B cell (primary cell): ENCODE measurements at regions not wholly inside any gene's neighbourhood (a gene's known extent, or its start where the extent isn't known, plus 50 kb on each side); places are given as distances from the start of the nearest gene placed in this dataset.

Source experiments
- ATAC-seq: fragments of 200-7000 bp; cut with Tn5 transposase; one replicate; pipeline ENCODE4 v1.10.0; 2021; ENCODE audit warnings: low read depth, mild to moderate bottlenecking, moderate number of reproducible peaks, moderate library complexity
- CTCF ChIA-PET: fragments of 350-600 bp; sonication (Branson Sonifier 250); formaldehyde crosslinking; loops from one replicate; lab custom pipeline; 2021; ENCODE audit warnings: antibody characterized with exemption, inconsistent platforms; lab: Charles Lee
- POLR2A ChIA-PET: fragments of 350-600 bp; sonication (Branson Sonifier 250); formaldehyde crosslinking; loops from one replicate; lab custom pipeline; 2021; ENCODE audit warnings: antibody characterized with exemption; lab: Charles Lee
- DNase-seq: peaks from one replicate; pipeline ENCODE4 v3.0.0; 2013
- H2AFZ ChIP-seq: 2 replicates; pipeline ENCODE4 v1.6.1; 2012; ENCODE audit warnings: mild to moderate bottlenecking, low read depth, low read length; ENCODE audit not compliant: insufficient read depth, poor library complexity, severe bottlenecking
- H3K27ac ChIP-seq, 2 donors: 1 replicate in 1 of 2; 2 replicates in 1 of 2; pipeline ENCODE4 v1.5.1; 2012 to 2013; ENCODE audit warnings: low read length in 2 of 2, mild to moderate bottlenecking in 2 of 2, moderate library complexity in 1 of 2
- H3K27me3 ChIP-seq, 4 experiments: fragments of 200-600 bp in 1 of 4; sonication (generic) in 1 of 4; replicated peaks in 1 of 4; 1 replicate in 2 of 4; 2 replicates in 2 of 4; pipeline versions ENCODE4 v1.6.1 to v1.7.0; 2013 to 2016; ENCODE audit warnings: low read length in 3 of 4, mild to moderate bottlenecking in 2 of 4, mixed read lengths in 1 of 4, moderate library complexity in 1 of 4; ENCODE audit not compliant: insufficient read depth in 4 of 4, control insufficient read depth in 3 of 4; ENCODE audit errors: control extremely low read depth in 1 of 4
- H3K36me3 ChIP-seq, 2 experiments: replicated peaks in 1 of 2; 1 replicate in 1 of 2; 2 replicates in 1 of 2; pipeline versions ENCODE4 v1.6.1 to v1.7.1; 2013; ENCODE audit warnings: low read length in 1 of 2; ENCODE audit not compliant: insufficient read depth in 2 of 2, control insufficient read depth in 1 of 2; ENCODE audit errors: control extremely low read depth in 1 of 2, extremely low read depth in 1 of 2
- H3K4me1 ChIP-seq, 2 donors: fragments of 200-600 bp in 1 of 2; sonication (generic) in 1 of 2; 1 replicate in 1 of 2; 2 replicates in 1 of 2; pipeline versions ENCODE4 v1.5.1 to v1.6.1; 2013 to 2017; ENCODE audit warnings: low read length in 2 of 2; ENCODE audit not compliant: control insufficient read depth in 2 of 2, insufficient read depth in 2 of 2
- H3K4me2 ChIP-seq: replicated peaks from 2 replicates; pipeline ENCODE3; 2012; ENCODE audit warnings: mild to moderate bottlenecking, low read depth, low read length; ENCODE audit not compliant: poor library complexity, severe bottlenecking
- H3K4me3 ChIP-seq, 5 experiments: fragments of 200-600 bp in 1 of 5; sonication (generic) in 1 of 5; 1 replicate in 3 of 5; 2 replicates in 2 of 5; pipeline versions ENCODE4 v1.5.1 to v1.7.0; 2011 to 2016; ENCODE audit warnings: low read length in 4 of 5, mild to moderate bottlenecking in 4 of 5, low read depth in 2 of 5, control low read depth in 1 of 5, moderate library complexity in 1 of 5; ENCODE audit not compliant: insufficient read depth in 1 of 5; ENCODE audit errors: control extremely low read depth in 1 of 5, extremely low read depth in 1 of 5
- H3K79me2 ChIP-seq: fragments of 200-600 bp; sonication (generic); one replicate; pipeline ENCODE4 v1.6.0; 2016; ENCODE audit warnings: low read length; ENCODE audit not compliant: control insufficient read depth, insufficient read depth
- H3K9ac ChIP-seq: fragments of 200-600 bp; sonication (generic); 2 replicates; pipeline ENCODE4 v1.6.1; 2017; ENCODE audit warnings: mild to moderate bottlenecking, low read length, moderate library complexity
- H3K9me3 ChIP-seq, 3 donors: one replicate each; pipeline versions ENCODE4 v1.6.1 to v1.7.1; 2013; ENCODE audit warnings: low read length in 2 of 3; ENCODE audit not compliant: control insufficient read depth in 2 of 3, insufficient read depth in 1 of 3; ENCODE audit errors: control extremely low read depth in 1 of 3
- H4K20me1 ChIP-seq: 2 replicates; pipeline ENCODE4 v1.6.0; 2012; ENCODE audit warnings: mild to moderate bottlenecking, low read length; ENCODE audit not compliant: insufficient read depth, control insufficient read depth, poor library complexity, severe bottlenecking
- H3K27ac Mint-ChIP-seq: one replicate; pipeline ENCODE4 v1.8.0; 2021; ENCODE audit warnings: mixed read lengths
- H3K27me3 Mint-ChIP-seq: one replicate; pipeline ENCODE4 v1.8.0; 2021; ENCODE audit warnings: mixed read lengths
- H3K4me1 Mint-ChIP-seq: one replicate; pipeline ENCODE4 v1.8.0; 2021; ENCODE audit warnings: mixed read lengths
- H3K4me3 Mint-ChIP-seq: one replicate; pipeline ENCODE4 v1.8.0; 2021; ENCODE audit warnings: mixed read lengths
- H3K9me3 Mint-ChIP-seq: one replicate; pipeline ENCODE4 v1.8.0; 2022; ENCODE audit warnings: mixed read lengths; ENCODE audit not compliant: insufficient read depth
- CTCF ChIP-seq: fragments of 200-600 bp; IDR thresholded peaks from one replicate; pipeline ENCODE4 v1.8.0; 2022; ENCODE audit warnings: antibody characterized with exemption, mild to moderate bottlenecking
- EZH2 ChIP-seq: IDR thresholded peaks from 2 replicates; pipeline ENCODE4 v1.6.1; 2012; ENCODE audit warnings: borderline replicate concordance, low read depth, mild to moderate bottlenecking, moderate library complexity, low read length; ENCODE audit not compliant: insufficient read depth, poor library complexity, severe bottlenecking
- WGBS: methylation state at CpG from one replicate; pipeline ENCODE4 v1.1.5; 2013; ENCODE audit warnings: missing lambda C conversion rate; ENCODE audit not compliant: insufficient coverage; 5-methylcytosine and 5-hydroxymethylcytosine counted together
- intact Hi-C: fragments of 100-400 bp; cut with micrococcal nuclease; formaldehyde crosslinking; loops from one replicate; pipeline ENCODE4 v1.10.0; 2022

- Histone ChIP-seq H3K27me3 (no peaks in the 10 kb centered on the region), H3K9ac (no peak overlapping the region), H3K27ac (no peak overlapping the region), H3K79me2 (no peaks in the 10 kb centered on the region), H2AFZ (no peak overlapping the region), H3K4me1 (no peaks in the 10 kb centered on the region), H3K4me3 (no peak overlapping the region), H3K36me3 (no peaks in the 10 kb centered on the region), H3K9me3 (peaks cover 0 to 11% (median 0%) of the 10 kb centered on the region in 3 donors), H3K4me2 (no peak overlapping the region), H4K20me1 (no peaks in the 10 kb centered on the region)
- TF ChIP-seq CTCF = no peak
- TF ChIP-seq EZH2 = no peak
- ChIA-PET POLR2A (no interaction called here), CTCF (no interaction called here)
- DNase-seq (no peak), ATAC-seq (no peak)
- Mint-ChIP-seq H3K9me3 (no peaks in the 10 kb centered on the region), H3K27ac (no peak overlapping the region), H3K27me3 (peaks cover 2% of the 10 kb centered on the region), H3K4me1 (no peaks in the 10 kb centered on the region), H3K4me3 (no peak overlapping the region)
- intact Hi-C loops = no loop called here
- WGBS = 88% methylated on average over 12 of the region's 12 CpGs
These were observed 80.6 kb upstream of the IRX4 start for GRCh38 chr5:1963358-1963757.

GRCh38 chr5:1962619-1963355 is 80.1 kb upstream of the IRX4 start:
- WGBS = 94% methylated on average over 7 of the region's 13 CpGs
- TF ChIP-seq CTCF (no peak), EZH2 (no peak)

More at GRCh38 chr5:1962619-1963355, 80.1 kb upstream of the IRX4 start:
- POLR2A ChIA-PET = no interaction called here
- H2AFZ ChIP-seq = no peak overlapping the region
- H3K4me1 ChIP-seq = no peaks in the 10 kb centered on the region
- no peak overlapping the region for H3K9ac ChIP-seq
- no peak overlapping the region for H3K27ac ChIP-seq
- H4K20me1 ChIP-seq = no peaks in the 10 kb centered on the region
- H3K9me3 Mint-ChIP-seq = no peaks in the 10 kb centered on the region
- no peaks in the 10 kb centered on the region for H3K4me1 Mint-ChIP-seq
- ATAC-seq = no peak
- no peaks in the 10 kb centered on the region for H3K27me3 ChIP-seq
- H3K9me3 ChIP-seq = peaks cover 0 to 11% (median 0%) of the 10 kb centered on the region in 3 donors
- H3K4me3 ChIP-seq = no peak overlapping the region
- no peak overlapping the region for H3K27ac Mint-ChIP-seq
- H3K79me2 ChIP-seq = no peaks in the 10 kb centered on the region
- CTCF ChIA-PET = no interaction called here
- H3K27me3 Mint-ChIP-seq = peaks cover 2% of the 10 kb centered on the region
- H3K4me2 ChIP-seq = no peak overlapping the region
- intact Hi-C loops = no loop called here
- H3K36me3 ChIP-seq = no peaks in the 10 kb centered on the region
- DNase-seq = no peak
- no peak overlapping the region for H3K4me3 Mint-ChIP-seq
